ENCODE measurements at regions not wholly inside any gene's neighbourhood (a gene's known extent, or its start where the extent isn't known, plus 50 kb on each side); places are given as distances from the start of the nearest gene placed in this dataset.

DNA sequence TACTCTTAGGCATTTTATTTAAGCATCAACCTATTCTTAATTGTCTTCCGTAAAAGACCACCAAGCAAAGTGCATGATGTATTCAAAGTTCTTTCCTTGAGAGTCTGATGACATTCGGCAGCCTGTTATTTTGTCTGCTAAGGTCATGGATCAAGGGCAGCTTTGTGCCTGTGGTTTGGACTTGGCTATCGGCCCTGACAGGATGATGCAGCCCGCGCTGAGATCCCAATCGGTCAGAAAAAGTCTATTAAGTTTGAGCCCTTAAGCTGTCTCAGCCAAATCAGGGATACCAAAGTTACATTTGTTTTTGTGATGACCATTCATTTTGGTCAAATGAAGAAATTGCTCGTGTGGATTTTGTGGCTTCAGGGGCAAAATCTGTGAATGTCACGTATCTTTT is 718.9 kb upstream of the FANCL start:
- no peak overlapping the region for H3K4me3 ChIP-seq
- no peak overlapping the region for H3K9ac ChIP-seq
- H3K27me3 ChIP-seq: no peaks in the 10 kb centered on the region
- H4K20me1 ChIP-seq: no peaks in the 10 kb centered on the region
- H3K4me2 ChIP-seq: no peak overlapping the region
- no peaks in the 10 kb centered on the region for H3K4me1 ChIP-seq
- H3K27ac ChIP-seq: no peak overlapping the region
- TF ChIP-seq Cebpa-rat (IDR thresholded peaks at IDR 0.05): no peak
- H3K9me3 ChIP-seq (replicated peaks in 1 of 11): no peaks in the 10 kb centered on the region
- H3K36me3 ChIP-seq: no peaks in the 10 kb centered on the region

DNA sequence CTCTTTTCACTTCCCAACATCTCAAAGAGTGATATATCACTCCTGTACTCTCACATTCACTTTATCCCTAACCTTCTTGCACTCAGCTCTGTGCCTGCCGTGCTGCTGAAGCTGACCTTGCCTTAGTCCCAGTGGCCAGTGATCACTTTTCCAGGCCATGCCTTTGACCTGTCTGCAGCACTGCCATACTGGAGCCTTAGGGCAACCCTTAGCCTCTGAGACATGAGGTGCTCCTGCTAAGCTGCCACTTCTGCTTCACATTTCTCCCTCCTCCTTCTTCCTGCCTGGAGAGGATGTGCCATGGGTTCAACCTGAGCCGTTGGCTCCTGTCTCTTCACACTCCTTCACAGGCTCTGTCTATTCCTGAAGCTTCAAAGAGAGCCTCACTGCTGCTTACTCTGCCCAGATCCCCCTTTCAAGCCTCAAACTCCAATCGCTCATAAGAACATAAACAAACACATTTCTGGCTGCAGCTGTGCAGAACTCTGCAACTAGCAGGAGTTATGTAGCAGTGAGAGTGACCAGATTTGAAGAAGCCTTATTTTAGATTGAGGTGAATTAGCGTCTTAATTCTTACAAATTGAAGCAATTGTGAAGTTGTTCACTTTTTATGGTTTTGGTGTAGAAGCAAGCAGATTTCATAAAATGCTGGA is 716.2 kb upstream of the FANCL start:
- no peaks in the 10 kb centered on the region for H3K27me3 ChIP-seq
- no peaks in the 10 kb centered on the region for H4K20me1 ChIP-seq
- no peaks in the 10 kb centered on the region for H3K4me1 ChIP-seq
- no peaks in the 10 kb centered on the region for H3K9me3 ChIP-seq (replicated peaks in 1 of 11)
- no peak overlapping the region for H3K27ac ChIP-seq
- H3K4me3 ChIP-seq: no peak overlapping the region
- H3K4me2 ChIP-seq: no peak overlapping the region
- no peak overlapping the region for H3K9ac ChIP-seq
- no peaks in the 10 kb centered on the region for H3K36me3 ChIP-seq
- TF ChIP-seq Cebpa-rat (IDR thresholded peaks at IDR 0.05): no peak

- Histone ChIP-seq H3K4me2 (no peak overlapping the region), H3K27me3 (no peaks in the 10 kb centered on the region), H3K9ac (no peak overlapping the region), H3K9me3 (replicated peaks in 1 of 11) (no peaks in the 10 kb centered on the region), H4K20me1 (no peaks in the 10 kb centered on the region; a peak in 1 of 22 replicates), H3K27ac (no peak overlapping the region), H3K36me3 (no peaks in the 10 kb centered on the region), H3K4me3 (no peak overlapping the region), H3K4me1 (no peaks in the 10 kb centered on the region)
- no peak for TF ChIP-seq Cebpa-rat (IDR thresholded peaks at IDR 0.05)
Measured at GRCh38 chr2:58954880-58955385, 713.8 kb upstream of the FANCL start.

DNA sequence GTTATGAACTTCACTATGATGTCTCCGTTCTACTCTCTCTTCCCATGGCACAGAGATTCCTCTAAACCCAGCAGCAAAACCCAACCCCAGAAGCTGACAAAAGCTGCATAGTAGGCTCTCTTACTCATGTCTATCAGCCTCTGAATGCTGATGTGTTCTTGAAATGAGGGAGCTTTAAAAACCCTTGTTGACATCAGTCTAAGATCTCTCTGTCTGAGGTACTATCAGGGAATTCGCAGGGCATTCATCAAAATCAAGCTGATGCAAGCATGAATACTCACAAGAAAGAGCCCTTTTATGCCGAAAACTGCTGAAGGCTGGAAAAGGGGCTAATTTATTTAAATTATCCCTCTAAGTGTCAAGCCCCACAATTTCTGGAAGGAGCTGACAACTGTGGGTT is 710.6 kb upstream of the FANCL start:
- Histone ChIP-seq H3K4me3 (no peak overlapping the region), H3K9ac (no peak overlapping the region), H3K4me1 (no peaks in the 10 kb centered on the region), H3K4me2 (no peak overlapping the region), H3K27ac (no peak overlapping the region), H3K9me3 (replicated peaks in 1 of 11) (no peaks in the 10 kb centered on the region), H3K27me3 (no peaks in the 10 kb centered on the region), H4K20me1 (no peaks in the 10 kb centered on the region; a peak in 1 of 22 replicates), H3K36me3 (no peaks in the 10 kb centered on the region)
- TF ChIP-seq Cebpa-rat (IDR thresholded peaks at IDR 0.05): no peak

- Histone ChIP-seq H3K27me3 (no peaks in the 10 kb centered on the region), H3K4me1 (no peaks in the 10 kb centered on the region), H3K36me3 (no peaks in the 10 kb centered on the region), H3K9ac (no peak overlapping the region), H3K9me3 (replicated peaks in 1 of 11) (no peaks in the 10 kb centered on the region), H4K20me1 (no peaks in the 10 kb centered on the region; a peak in 1 of 22 replicates), H3K27ac (no peak overlapping the region), H3K4me2 (no peak overlapping the region), H3K4me3 (no peak overlapping the region)
- no peak for TF ChIP-seq Cebpa-rat (IDR thresholded peaks at IDR 0.05)
Measured at GRCh38 chr2:58950795-58951462, 709.8 kb upstream of the FANCL start.

DNA sequence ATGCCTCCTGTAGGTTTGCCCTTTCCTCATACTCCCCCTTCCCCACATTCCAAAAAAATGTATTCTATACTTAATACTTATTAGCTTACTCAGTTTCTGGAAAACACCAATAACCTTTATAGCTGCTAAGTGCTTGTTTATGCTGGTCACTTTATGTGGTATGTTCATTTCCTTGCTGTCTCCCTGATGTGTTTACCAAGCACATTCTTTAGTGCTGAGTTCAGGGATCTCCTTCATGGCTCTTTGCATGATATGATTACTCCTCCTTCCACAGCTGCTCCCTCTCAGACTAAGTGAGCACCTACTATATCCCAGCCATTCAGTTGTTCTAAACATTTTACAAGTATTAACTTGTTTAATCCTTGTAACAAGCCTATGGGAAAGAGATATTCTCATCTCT is 698.3 kb upstream of the FANCL start:
- Histone ChIP-seq H4K20me1 (no peaks in the 10 kb centered on the region), H3K4me1 (peaks cover 0 to 1% (median 0%) of the 10 kb centered on the region in 10 experiments; a peak in 1 of 20 replicates), H3K9me3 (replicated peaks in 1 of 11) (peaks cover 16 to 28% (median 22%) of the 10 kb centered on the region in 11 experiments), H3K27ac (no peak overlapping the region), H3K4me2 (no peak overlapping the region), H3K9ac (no peak overlapping the region), H3K36me3 (no peaks in the 10 kb centered on the region), H3K4me3 (no peak overlapping the region), H3K27me3 (no peaks in the 10 kb centered on the region)
- TF ChIP-seq Cebpa-rat (IDR thresholded peaks at IDR 0.05): no peak

GRCh38 chr2:58938988-58939387 is 697.9 kb upstream of the FANCL start:
- Histone ChIP-seq H3K36me3 (no peaks in the 10 kb centered on the region), H3K27ac (no peak overlapping the region), H4K20me1 (no peaks in the 10 kb centered on the region), H3K4me2 (no peak overlapping the region), H3K4me1 (peaks cover 0 to 3% (median 0%) of the 10 kb centered on the region in 10 experiments; a peak in 1 of 20 replicates), H3K4me3 (no peak overlapping the region), H3K27me3 (no peaks in the 10 kb centered on the region), H3K9ac (no peak overlapping the region), H3K9me3 (replicated peaks in 1 of 11) (peaks cover 16 to 24% (median 22%) of the 10 kb centered on the region in 11 experiments)
- TF ChIP-seq Cebpa-rat (IDR thresholded peaks at IDR 0.05): no peak

GRCh38 chr2:58932801-58933200 is 691.7 kb upstream of the FANCL start:
- no peak for TF ChIP-seq Cebpa-rat (IDR thresholded peaks at IDR 0.05)
- Histone ChIP-seq H3K36me3 (no peaks in the 10 kb centered on the region), H3K9me3 (replicated peaks in 1 of 11) (no peaks in the 10 kb centered on the region), H3K4me2 (no peak overlapping the region), H3K4me3 (no peak overlapping the region), H3K27me3 (no peaks in the 10 kb centered on the region), H3K9ac (no peak overlapping the region), H4K20me1 (no peaks in the 10 kb centered on the region), H3K27ac (no peak overlapping the region), H3K4me1 (peaks cover 0 to 3% (median 0%) of the 10 kb centered on the region in 10 experiments; a peak in 1 of 20 replicates)

GRCh38 chr2:58930537-58930936 is 689.4 kb upstream of the FANCL start:
- no peak for TF ChIP-seq Cebpa-rat (IDR thresholded peaks at IDR 0.05)
- Histone ChIP-seq H3K4me2 (no peak overlapping the region), H3K4me1 (peaks cover 0 to 3% (median 0%) of the 10 kb centered on the region in 10 experiments; a peak in 1 of 20 replicates), H3K4me3 (no peak overlapping the region), H3K36me3 (no peaks in the 10 kb centered on the region), H3K9ac (no peak overlapping the region), H3K27ac (no peak overlapping the region), H3K9me3 (replicated peaks in 1 of 11) (no peaks in the 10 kb centered on the region), H3K27me3 (no peaks in the 10 kb centered on the region), H4K20me1 (no peaks in the 10 kb centered on the region)

GRCh38 chr2:58928973-58929372 is 687.8 kb upstream of the FANCL start:
- no peaks in the 10 kb centered on the region for H3K9me3 ChIP-seq (replicated peaks in 1 of 11)
- H3K27me3 ChIP-seq: no peaks in the 10 kb centered on the region
- H3K9ac ChIP-seq: no peak overlapping the region
- H3K36me3 ChIP-seq: no peaks in the 10 kb centered on the region
- H4K20me1 ChIP-seq: no peaks in the 10 kb centered on the region
- no peak overlapping the region for H3K27ac ChIP-seq
- TF ChIP-seq Cebpa-rat (IDR thresholded peaks at IDR 0.05): no peak
- no peak overlapping the region for H3K4me3 ChIP-seq
- no peak overlapping the region for H3K4me2 ChIP-seq
- no peaks in the 10 kb centered on the region for H3K4me1 ChIP-seq
